GM18867 (cell line): ENCODE measurements at regions not wholly inside any gene's neighbourhood (a gene's known extent, or its start where the extent isn't known, plus 50 kb on each side); places are given as distances from the start of the nearest gene placed in this dataset.

Experiments
- ATAC-seq: cut with Tn5 transposase; IDR thresholded peaks from one replicate; pipeline ENCODE4 v1.9.1; 2021; ENCODE audit warnings: mild to moderate bottlenecking, moderate library complexity; ENCODE audit not compliant: unreplicated experiment

DNA sequence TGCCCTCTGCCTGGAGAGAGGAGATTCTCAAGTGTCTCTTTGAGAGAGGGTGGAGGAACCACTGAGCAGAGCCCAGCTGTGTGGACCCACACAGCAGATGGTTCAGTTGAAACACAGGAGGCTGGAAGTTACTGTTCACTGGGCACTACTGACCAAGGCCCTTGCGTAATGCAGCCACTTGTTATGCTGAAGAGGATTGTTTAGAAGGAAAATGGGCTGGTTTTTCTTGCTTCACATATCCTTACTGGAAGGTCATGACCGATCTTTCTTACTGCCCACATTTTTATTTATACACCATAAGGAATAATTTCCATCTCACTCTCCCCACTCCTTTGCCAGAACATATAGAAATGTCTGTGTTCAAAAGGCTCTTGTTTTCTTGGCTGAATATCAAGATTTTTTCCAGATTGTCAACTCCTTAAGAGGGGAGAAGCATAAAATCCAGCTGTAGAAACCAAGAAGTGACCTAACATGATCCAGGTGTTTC, 375.1 kb upstream of the DDHD1 start:
- no peak for ATAC-seq

DNA sequence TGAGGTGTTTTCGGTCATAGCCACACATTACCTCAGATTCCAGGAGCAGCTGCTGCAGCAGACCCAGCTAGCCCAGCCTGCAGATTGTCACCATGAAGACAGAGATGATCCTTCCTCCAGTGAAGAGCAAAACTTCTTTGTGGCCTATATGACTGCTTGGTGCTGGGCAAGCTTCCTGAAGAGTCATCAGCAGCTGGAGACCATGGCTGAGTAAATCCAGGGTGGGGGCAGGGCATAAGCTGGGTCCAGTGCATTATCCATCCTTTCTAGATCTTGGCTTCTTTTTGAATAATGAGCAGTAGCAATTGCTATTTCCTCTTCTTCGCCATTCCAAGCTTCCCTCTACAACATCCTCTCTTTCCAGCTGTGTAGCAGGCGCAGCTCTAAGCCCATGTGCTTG, 373.1 kb upstream of the DDHD1 start:
- no peak for ATAC-seq

DNA sequence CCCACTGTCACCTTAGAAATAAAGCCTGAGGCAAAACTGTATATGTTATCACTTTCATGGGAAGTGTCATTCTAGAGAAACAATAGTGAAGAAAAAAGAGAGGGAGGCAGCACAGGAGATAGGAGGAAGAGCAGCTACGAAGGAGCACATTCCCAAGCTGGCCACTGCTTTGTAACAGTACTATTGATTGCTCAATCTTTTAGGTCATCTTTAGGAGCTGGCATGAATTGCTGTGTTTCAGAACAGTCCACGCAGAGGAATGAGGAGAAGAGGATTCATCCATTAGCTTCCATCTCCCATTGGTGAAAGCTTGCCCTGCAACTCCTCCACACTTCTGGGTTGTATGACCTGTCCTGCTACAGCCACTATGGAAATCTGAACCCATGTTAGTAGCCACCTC, 372.5 kb upstream of the DDHD1 start:
- no peak for ATAC-seq

DNA sequence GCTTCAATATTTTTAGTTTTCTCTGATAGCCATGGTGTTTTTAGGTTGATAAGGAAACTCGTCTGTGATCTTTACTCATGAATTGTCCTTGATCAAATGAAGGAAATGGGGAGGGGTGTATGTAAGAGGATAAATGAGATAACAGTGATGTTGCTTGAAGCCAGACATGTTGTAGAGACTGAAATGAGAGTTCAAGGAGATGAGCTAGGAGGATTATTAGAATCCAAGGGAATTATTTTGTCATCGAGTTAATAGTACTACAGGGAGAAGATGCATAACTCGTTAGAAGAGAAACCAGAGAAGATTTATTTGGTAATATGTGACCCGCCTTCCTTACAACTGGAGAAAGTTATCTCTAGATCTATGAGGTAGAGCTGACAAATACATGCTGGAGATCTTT, 371.3 kb upstream of the DDHD1 start:
- no peak for ATAC-seq

DNA sequence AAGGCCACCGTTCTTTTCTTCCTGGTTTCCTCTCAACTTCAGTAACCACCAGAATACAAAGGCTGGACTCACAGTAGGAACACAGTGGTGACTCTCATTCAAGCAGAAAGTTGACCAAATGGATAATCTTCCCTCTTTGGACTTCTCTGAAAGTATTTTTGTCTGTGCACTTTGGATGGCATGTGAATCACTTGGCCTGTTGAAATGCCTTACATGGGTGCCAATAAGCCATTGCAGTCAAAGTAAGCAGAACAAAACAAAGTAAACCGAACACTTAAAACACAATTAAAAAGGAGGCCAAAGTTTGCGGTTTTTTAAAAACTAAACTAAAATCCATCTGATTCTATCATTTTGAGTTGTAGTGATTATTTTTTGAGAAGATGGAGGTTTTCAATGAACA, 370.1 kb upstream of the DDHD1 start:
- ATAC-seq, result no peak

- no peak for ATAC-seq
These were observed 367.2 kb upstream of the DDHD1 start for GRCh38 chr14:53520078-53520928.

DNA sequence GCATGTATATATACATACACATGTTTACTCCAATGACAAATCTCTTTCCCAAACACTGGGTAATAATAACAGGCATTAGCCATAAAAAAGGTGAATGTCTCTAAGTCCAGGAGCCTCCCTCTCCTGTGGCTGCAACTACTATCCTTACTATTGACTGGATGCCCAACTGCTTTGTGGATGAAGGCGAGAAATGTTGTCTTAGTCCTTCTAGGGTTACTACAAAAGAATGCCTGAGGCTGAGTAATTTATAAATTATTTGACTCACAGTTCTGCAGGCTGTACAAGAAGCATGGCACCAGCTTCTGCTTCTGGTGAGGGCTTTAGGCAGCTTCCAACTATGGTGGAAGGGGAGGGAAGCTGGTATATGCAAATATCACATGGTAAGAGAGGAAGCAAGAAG, 366.0 kb upstream of the DDHD1 start:
- no peak for ATAC-seq

- no peak for ATAC-seq
These were observed 364.3 kb upstream of the DDHD1 start for GRCh38 chr14:53517270-53517960.

- no peak for ATAC-seq
These were observed 363.2 kb upstream of the DDHD1 start for GRCh38 chr14:53516261-53516774.

DNA sequence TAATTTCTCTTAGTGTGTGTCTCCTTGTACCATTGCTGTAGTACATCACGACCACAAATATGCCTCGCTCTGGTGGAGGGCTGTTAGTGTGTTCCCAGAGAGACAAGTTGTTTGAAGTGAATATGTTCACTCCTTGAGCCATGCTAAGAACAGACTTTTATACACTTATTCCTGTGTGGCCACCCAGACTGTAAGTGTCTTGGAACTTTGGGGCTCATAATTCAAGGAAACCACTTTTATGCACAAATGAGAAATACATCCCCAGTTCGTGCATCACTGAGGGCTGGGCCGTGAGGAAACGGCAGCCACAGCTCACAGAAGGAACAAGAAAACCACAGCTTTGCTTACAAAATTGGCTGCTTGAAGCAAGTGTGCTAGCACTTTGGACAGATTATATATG, 362.2 kb upstream of the DDHD1 start:
- ATAC-seq, result no peak

DNA sequence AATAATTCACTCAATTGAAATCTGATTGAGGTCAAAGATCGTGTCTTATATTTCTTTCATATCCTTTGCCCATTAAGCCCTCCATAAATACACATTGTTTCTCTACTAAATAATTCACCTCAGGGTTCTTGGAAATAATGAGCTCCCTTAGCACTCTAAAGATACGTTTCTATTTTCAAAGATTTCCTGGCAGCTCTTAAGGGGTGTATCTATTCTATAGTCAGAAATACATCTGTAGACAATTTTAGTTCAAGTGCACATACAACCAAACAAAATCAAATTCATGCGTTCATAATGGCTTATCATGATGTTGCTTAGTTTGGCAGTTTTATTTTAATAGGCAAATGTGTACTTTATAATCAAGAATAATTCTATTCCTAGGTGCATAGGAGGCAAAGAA, 361.1 kb upstream of the DDHD1 start:
- no peak for ATAC-seq

- ATAC-seq, result no peak
These were observed 357.3 kb upstream of the DDHD1 start for GRCh38 chr14:53510281-53510912.

- no peak for ATAC-seq
These were observed 356.4 kb upstream of the DDHD1 start for GRCh38 chr14:53509276-53510244.

- ATAC-seq, result no peak
These were observed 348.5 kb upstream of the DDHD1 start for GRCh38 chr14:53501361-53502211.

DNA sequence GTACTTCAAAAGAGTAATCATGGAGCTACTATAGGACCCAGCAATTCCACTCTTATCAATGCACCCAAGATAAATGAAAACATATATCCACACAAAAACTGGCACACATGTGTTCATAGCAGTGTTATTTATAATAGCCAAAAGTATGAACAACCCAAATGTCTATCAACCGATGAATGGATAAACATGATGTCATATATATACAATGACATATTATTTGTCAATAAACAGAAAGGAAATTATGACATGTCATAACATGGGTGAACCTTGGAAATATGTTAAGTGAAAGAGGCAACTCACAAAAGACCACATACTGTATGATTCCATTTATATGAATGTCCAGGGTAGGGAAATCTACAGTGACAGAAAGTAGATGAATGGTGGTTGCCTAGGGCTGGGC, 347.1 kb upstream of the DDHD1 start:
- ATAC-seq, result no peak

- no peak for ATAC-seq
These were observed 343.5 kb upstream of the DDHD1 start for GRCh38 chr14:53496668-53497067.

GRCh38 chr14:53495846-53496343, 342.8 kb upstream of the DDHD1 start:
- no peak for ATAC-seq

GRCh38 chr14:53494587-53494986, 341.5 kb upstream of the DDHD1 start:
- no peak for ATAC-seq

DNA sequence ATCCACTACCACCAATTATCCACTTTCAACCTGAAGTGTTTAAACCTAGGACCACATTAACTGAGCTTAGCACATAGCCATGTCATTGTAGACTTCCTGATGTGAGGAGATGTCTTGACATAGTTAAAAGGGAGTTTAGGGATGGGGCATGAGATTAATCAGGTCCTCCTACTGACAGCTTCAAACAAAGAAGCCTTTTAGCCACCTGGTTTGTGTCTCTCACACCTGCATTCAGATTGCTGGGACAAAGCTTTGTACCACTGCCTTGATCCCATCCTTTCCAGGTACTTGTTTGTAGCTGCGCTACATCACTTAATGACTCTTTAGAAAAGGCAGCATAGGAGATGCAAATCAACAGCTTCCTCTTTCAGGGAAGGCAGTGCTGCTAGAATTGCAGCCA, 340.7 kb upstream of the DDHD1 start:
- ATAC-seq, result no peak
